Fibroblast of villous mesenchyme (primary cell): ENCODE measurements at regions not wholly inside any gene's neighbourhood (a gene's known extent, or its start where the extent isn't known, plus 50 kb on each side); places are given as distances from the start of the nearest gene placed in this dataset.

Source experiments
- DNase-seq: peaks from one replicate; pipeline ENCODE4 v3.0.0-alpha.2; 2010; ENCODE audit warnings: low read depth
- H3K4me3 ChIP-seq: 2 replicates; pipeline ENCODE4 v1.5.1; 2011; ENCODE audit warnings: low read depth, mild to moderate bottlenecking, low read length
- TF ChIP-seq, protein P1 (sequence below): IDR thresholded peaks from 2 replicates; pipeline ENCODE4 v1.5.1; 2012; ENCODE audit warnings: low read depth, mild to moderate bottlenecking, low read length; ENCODE audit not compliant: insufficient read depth

DNA sequence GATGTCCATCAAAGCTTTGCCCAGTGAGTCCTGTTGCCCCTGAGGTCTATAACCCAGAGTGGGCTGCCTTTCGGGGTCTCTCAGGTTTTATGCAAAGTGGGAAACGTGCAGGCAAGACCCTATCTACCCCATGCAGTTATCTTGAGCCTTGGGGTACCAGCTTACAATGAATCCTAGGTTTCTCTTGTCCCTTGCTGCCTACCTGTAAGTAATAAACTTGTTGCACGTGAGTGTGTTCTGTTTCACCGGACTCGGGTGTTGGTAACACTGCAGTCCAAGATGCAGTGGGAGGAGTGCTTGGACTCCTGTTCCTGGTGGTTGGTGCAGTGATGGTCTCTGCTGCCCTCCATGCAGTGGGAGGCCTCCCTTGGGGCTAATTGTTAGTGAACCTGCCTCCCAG, 85.6 kb upstream of the ALDH1B1 start:
- H3K4me3 ChIP-seq: no peak overlapping the region
- TF ChIP-seq, protein P1, sequence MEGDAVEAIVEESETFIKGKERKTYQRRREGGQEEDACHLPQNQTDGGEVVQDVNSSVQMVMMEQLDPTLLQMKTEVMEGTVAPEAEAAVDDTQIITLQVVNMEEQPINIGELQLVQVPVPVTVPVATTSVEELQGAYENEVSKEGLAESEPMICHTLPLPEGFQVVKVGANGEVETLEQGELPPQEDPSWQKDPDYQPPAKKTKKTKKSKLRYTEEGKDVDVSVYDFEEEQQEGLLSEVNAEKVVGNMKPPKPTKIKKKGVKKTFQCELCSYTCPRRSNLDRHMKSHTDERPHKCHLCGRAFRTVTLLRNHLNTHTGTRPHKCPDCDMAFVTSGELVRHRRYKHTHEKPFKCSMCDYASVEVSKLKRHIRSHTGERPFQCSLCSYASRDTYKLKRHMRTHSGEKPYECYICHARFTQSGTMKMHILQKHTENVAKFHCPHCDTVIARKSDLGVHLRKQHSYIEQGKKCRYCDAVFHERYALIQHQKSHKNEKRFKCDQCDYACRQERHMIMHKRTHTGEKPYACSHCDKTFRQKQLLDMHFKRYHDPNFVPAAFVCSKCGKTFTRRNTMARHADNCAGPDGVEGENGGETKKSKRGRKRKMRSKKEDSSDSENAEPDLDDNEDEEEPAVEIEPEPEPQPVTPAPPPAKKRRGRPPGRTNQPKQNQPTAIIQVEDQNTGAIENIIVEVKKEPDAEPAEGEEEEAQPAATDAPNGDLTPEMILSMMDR: no peak
- DNase-seq: no peak

DNA sequence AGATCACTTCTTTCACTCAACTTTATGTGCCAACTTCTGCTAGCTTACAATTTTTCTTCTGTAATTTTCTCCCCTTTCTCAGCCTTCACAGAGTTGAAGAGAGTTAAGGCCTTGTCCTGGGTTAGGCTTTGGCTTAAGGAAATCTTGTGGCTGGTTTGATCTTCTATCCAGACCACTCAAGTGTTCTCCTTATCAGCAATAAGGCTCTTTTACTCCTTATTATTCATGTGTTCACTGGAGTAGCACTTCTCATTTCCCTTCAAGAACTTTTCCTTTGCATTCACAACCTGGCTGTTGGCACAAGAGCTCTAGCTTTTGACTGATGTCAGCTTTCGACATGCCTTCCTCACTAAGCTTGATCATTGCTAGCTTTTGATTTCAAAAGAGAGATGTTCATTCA, 86.9 kb upstream of the ALDH1B1 start:
- TF ChIP-seq, protein P1: no peak
- no peak for DNase-seq

DNA sequence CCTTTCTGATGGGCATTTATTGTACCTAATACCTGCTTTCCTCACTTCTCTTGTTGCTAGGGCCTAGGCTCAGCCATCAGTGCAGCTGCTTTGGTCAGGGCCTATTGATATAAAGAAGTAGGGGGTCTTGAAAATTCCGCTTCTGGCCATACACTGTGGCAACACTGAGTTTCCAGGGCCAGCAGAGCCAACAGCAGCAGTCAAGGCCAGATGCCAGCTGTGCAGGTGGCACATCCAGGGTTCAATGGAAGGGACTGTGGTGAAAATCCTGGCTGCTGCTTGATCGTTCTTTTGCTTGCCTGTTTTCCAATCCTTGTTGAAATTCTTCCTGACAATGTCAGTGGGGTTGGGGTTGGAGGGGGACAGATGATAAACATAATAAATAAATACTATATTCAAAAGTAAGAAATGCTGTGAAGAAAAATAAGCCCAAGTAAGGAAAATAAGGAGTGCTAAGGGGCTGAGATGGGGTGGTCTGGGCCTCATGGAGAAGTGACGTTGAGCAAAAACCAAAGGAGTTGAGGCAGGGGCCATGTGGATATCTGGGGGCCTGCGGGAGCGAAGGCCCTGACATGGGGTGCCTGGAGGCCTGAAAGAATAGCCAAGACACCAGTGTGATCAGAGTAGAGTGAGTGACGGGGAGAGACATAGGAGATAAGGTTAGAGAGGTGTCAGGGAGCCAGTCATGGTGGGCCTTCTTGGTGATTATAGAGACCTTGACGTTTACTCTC, 91.0 kb upstream of the ALDH1B1 start:
- no peak overlapping the region for H3K4me3 ChIP-seq
- DNase-seq: no peak
- TF ChIP-seq, protein P1: no peak

More for the DNA sequence above, 86.9 kb upstream of the ALDH1B1 start:
- H3K4me3 ChIP-seq: no peak overlapping the region

DNA sequence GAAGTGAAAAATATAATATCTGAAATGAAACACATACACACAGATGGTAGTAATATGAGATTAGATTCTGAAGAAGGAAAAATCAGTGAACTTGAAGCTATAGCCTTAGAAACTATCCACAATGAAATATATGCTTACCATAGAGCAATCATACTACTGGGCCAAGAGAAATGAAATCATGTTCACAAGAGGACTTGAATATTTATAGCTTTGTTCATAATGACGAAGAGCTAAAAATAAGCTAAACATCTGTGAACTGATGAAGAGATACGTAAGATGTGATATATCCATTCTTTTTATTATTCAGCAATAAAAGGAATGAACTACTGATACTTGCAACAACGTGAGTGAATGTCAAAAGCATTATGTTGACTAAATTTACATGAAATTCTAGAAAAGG, 92.6 kb upstream of the ALDH1B1 start:
- DNase-seq: no peak
- no peak overlapping the region for H3K4me3 ChIP-seq
- TF ChIP-seq, protein P1: no peak

DNA sequence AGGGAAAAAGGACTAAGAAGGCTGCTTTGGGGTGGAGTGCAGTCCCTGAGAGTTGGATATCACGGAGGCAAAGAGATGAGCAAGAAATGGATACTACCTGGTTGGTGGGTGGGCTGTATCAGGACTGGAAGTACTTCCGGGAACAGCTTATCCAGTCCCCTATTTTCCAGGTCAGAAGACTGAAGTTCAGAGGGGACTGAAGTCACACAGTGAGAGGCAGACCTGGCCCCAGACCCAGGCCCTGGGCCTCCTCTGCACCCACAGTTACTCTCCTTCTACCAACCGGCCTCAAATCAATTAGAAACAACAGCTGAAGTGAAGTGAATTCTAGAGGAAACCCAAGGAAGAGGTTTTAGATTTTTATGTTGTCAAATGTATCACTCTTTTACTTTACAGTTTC, 93.6 kb upstream of the ALDH1B1 start:
- TF ChIP-seq, protein P1: no peak
- H3K4me3 ChIP-seq: no peak overlapping the region
- no peak for DNase-seq

DNA sequence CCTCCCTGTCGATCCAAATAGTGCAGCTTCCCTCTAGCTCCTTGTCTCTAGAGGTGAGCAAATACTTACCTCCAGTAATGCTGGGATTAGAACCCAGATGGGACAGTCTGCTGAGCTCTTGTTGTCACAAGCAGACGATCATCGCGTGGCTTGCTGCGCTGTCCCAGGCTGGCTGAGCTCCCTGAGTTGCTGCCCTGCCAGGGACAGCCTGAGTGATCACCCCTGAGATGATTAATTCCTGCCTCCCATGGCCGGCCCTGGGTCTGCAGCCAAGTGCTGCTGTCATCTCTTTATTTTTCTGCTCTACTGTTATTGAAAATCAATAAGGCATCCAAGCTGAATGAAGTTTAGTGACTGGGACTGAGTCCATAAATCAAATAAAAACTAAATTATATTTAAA, 94.0 kb upstream of the ALDH1B1 start:
- TF ChIP-seq, protein P1: no peak
- no peak overlapping the region for H3K4me3 ChIP-seq
- no peak for DNase-seq

DNA sequence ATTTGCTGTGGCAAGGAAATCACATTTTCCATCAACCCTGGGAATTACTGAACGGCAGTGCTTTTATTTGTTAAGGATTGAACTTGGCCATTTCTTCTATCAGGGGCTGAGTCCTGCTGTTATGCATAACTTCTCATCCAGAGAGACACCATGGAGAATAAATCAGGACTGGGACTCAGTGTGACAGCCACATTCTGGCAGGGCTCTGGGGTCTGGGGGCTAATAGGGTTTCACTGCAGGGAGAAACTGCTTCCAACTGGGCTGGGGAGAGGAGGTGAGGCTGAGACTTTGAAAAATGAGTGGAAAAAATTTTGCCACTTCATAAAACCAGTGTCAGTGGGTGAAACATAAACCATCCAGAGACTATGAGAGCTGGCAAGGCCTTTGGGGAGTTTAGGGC, 95.7 kb upstream of the ALDH1B1 start:
- TF ChIP-seq, protein P1: no peak
- H3K4me3 ChIP-seq: no peak overlapping the region
- DNase-seq: no peak
